C4-2B (cell line): ENCODE measurements at regions not wholly inside any gene's neighbourhood (a gene's known extent, or its start where the extent isn't known, plus 50 kb on each side); places are given as distances from the start of the nearest gene placed in this dataset.

ENCODE experiments used
- CTCF ChIP-seq: fragments of 450-650 bp; conservative IDR thresholded peaks from 2 replicates; pipeline ENCODE4 v1.5.1; 2017; ENCODE audit warnings: mild to moderate bottlenecking
- ZFX ChIP-seq: fragments of 450-650 bp; IDR thresholded peaks from 2 replicates; pipeline ENCODE4 v1.6.1; 2017

DNA sequence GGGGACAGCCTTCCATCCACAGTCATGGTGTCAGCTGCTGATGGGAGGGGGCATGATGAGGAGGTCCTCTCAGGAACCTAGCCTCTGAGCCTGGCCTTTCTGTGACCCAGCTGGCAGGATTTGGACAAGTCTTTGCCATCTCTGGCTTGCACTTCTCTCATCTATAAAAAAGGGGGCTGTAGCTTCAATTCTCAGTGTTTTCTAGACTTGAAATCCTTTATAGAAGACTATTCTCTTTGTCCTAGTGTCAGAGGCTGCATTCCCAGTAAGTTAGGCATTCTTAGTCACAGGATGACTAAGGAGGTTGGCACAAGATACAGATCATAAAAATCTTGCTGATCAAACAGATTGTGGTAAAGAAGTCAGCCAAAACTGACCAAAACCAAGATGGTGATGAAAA is 958.5 kb downstream of the CNTNAP5 start:
- TF ChIP-seq CTCF (no peak), ZFX (no peak)
